ENCODE measurements at regions not wholly inside any gene's neighbourhood (a gene's known extent, or its start where the extent isn't known, plus 50 kb on each side); places are given as distances from the start of the nearest gene placed in this dataset.

DNA sequence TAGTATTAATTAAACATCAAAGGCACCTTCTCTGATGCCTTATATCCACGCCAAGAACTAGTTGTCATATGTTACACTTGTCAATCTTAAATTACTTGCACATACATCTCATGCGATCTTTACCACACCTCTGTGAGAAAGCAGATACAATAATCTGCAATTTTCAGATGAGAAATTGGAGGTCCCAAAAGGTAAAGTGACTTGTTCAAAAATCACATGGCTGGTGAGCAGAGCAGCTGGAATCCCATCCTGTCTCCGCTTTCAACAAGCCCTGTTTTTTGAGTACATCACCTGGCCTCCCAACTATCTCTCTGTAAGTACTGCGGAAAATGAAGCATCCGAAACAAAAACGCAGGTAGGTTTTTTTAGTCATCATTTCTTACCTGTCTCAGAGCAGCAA is 203.4 kb upstream of the FOXN3 start:
- TF ChIP-seq, protein P1, sequence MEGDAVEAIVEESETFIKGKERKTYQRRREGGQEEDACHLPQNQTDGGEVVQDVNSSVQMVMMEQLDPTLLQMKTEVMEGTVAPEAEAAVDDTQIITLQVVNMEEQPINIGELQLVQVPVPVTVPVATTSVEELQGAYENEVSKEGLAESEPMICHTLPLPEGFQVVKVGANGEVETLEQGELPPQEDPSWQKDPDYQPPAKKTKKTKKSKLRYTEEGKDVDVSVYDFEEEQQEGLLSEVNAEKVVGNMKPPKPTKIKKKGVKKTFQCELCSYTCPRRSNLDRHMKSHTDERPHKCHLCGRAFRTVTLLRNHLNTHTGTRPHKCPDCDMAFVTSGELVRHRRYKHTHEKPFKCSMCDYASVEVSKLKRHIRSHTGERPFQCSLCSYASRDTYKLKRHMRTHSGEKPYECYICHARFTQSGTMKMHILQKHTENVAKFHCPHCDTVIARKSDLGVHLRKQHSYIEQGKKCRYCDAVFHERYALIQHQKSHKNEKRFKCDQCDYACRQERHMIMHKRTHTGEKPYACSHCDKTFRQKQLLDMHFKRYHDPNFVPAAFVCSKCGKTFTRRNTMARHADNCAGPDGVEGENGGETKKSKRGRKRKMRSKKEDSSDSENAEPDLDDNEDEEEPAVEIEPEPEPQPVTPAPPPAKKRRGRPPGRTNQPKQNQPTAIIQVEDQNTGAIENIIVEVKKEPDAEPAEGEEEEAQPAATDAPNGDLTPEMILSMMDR (IDR thresholded peaks at IDR 0.05) = no peak
- TF ChIP-seq POLR2A (IDR thresholded peaks at IDR 0.05) (no peak), POLR2AphosphoS5 (IDR thresholded peaks at IDR 0.05; ENCODE audit: insufficient read depth in 1 of 2, low read depth in 1 of 2) (no peak)

Measured in vagina (tissue), 2 donors.